ENCODE measurements at regions not wholly inside any gene's neighbourhood (a gene's known extent, or its start where the extent isn't known, plus 50 kb on each side); places are given as distances from the start of the nearest gene placed in this dataset.

DNA sequence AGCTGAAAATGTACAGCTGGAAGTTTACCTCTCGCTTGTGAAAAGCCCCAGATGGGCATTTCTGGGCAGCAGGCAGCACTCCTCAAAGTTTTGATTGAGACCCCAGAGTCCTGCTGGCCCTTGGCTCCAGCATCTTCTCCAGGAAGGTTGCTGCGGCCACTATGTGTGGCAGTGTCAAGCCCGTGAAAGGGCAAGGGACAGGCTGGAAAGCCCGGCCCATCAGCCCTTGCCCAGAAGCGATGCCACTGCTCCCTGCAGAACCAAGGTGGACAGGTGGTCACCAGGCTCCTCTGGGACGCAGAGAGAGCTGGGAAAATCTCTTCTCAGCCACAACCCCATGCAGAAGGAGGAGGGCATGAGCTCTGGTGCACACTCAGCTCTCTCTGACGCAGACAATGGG is 73.5 kb upstream of the BCL11B start:
- TF ChIP-seq YY1 (IDR thresholded peaks at IDR 0.05; ENCODE audit: insufficient read depth, insufficient read length) (no peak), ZNF274 (IDR thresholded peaks at IDR 0.05; ENCODE audit: low read depth, low read length) (no peak)
